GM21367 (cell line): ENCODE measurements at regions not wholly inside any gene's neighbourhood (a gene's known extent, or its start where the extent isn't known, plus 50 kb on each side); places are given as distances from the start of the nearest gene placed in this dataset.

Experiments
- ATAC-seq: cut with Tn5 transposase; IDR thresholded peaks from one replicate; pipeline ENCODE4 v1.9.1; 2021; ENCODE audit not compliant: unreplicated experiment

DNA sequence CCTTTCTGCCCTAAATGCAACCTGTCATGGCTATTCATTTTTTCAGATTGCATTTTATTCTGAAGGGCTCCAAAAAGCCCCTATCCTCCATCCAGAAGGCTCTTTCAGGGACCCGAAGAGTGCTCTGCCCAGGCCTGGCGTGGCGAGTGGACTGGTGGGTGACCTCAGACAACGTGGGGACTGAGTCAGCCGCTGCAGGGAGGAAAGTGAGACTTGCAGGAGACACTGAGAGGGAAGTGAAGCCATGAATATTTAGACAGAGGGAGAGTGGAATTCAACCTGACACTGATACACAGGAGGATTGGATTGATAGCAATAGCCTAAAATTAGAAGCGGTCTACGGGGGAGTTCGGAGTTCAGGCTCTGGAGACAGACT, 63.6 kb upstream of the SIX2 start:
- no peak for ATAC-seq

- no peak for ATAC-seq
Observed at GRCh38 chr2:45072064-45072861, 63.0 kb upstream of the SIX2 start.

GRCh38 chr2:45070113-45070652, 60.9 kb upstream of the SIX2 start:
- no peak for ATAC-seq

DNA sequence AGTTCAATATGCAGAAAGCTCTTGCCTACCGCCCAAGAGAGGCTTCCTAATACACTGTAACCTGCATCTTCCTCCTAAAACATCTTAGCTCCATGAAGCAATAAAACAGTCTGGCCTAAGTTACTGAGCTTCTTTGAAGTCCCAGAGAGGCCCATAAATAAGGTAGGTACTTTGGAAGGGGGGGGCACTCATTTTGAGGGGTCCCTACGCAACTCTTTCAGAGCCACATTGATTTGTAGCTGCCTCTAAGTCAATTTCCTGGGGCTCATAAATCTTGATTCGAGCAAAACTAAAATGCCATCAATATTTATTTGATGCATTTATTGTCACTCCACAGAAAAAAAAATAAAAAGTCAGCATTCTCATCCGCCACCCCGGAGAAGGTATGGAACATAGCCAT, 60.4 kb upstream of the SIX2 start:
- ATAC-seq: no peak

DNA sequence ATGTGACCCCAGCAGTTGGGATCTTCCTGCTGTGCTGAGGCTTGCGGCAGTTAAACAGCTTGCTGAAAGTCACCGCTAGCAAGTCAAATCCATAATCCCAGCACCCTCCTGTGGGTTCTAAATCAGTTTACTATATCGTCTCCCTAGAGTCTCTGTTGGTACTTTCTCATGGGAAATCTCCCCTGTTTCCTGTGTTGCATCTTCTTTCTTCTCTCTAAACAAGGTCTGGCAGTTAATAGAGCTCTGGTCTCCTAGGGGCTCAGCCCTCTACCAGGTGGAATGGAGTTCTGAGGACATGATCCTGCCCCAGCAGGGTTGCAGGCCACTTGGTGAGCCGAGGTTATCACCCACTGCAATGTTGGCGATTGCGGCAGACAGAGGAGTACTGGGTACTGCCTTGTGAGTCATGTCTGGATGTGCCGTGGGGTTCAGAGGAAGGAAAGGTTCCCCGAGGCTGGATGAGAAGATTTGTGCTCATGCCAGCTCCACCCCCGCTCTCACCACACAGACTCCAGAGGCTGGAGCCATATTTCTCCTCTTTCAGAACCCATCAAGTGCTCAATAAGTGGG, 59.4 kb upstream of the SIX2 start:
- ATAC-seq: no peak

DNA sequence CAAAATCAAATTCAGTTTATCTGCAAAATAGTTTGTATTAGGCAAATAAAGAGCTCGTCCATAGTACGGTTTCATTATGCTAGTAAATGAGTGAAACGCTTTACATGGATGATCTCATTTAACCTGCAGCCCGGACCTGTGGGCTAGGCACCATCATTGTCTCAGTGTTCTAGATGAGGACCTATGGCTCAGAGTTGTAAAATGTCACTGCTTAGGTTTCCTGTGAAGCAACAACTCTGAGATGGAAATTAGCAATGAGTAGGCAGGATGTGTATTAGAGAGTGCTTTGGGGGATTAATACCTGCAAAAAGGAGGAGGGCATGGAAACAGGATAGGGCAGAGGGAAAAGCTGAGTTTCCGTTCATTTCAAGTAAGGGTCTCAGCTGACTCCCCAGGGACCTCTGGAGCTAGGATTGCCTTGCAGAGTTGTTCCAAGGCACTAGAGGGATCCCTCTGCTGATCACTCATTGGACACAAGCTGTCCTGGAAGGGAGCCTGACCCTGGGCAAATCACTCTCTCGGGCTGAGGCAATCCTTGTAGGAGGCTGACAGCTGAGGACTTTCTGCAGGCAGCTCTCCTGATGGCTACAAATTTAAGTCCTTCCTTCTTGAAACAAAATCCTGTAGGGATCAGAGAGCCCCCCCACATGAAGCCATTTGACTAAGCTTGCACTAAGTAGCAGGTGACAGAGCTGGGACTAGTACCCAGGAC, 58.8 kb upstream of the SIX2 start:
- no peak for ATAC-seq
